ENCODE measurements at regions not wholly inside any gene's neighbourhood (a gene's known extent, or its start where the extent isn't known, plus 50 kb on each side); places are given as distances from the start of the nearest gene placed in this dataset.

GRCh38 chr15:96801576-96802150 is 471.2 kb downstream of the NR2F2 start:
- DNase-seq: no peak
- H3K4me1 ChIP-seq (ENCODE audit: control insufficient read depth, insufficient read depth, low read length): no peaks in the 10 kb centered on the region
- ChIA-PET POLR2A (ENCODE audit: unreplicated experiment) (no interaction called here), CTCF (no interaction called here)
- BruUV-seq (replicated peaks): no TSS peak
- H4K5ac ChIP-seq (ENCODE audit: low read depth, low read length): no peak overlapping the region
- no peak overlapping the region for H3K27ac ChIP-seq (ENCODE audit: insufficient read depth, low read length)
- H4K8ac ChIP-seq (ENCODE audit: low read depth in 2 of 2, low read length in 2 of 2): no peak overlapping the region
- dilution Hi-C loops (cut with HindIII; ENCODE audit: low sequenced_read_pairs, unreplicated experiment) (no loop called here), in situ Hi-C loops (cut with MboI; ENCODE audit: low sequenced_read_pairs) (no loop called here), intact Hi-C loops (cut with micrococcal nuclease) (no loop called here)
- peaks cover 20% of the 10 kb centered on the region for H3K9me3 ChIP-seq (ENCODE audit: control insufficient read depth, insufficient read depth, low read length)
- H2BK15ac ChIP-seq (ENCODE audit: low read depth, low read length): no peak overlapping the region
- H3K9ac ChIP-seq (ENCODE audit: low read depth, low read length): no peak overlapping the region
- no peak overlapping the region for H3K23ac ChIP-seq (ENCODE audit: low read depth, low read length)
- no peaks in the 10 kb centered on the region for H3K27me3 ChIP-seq (ENCODE audit: control insufficient read depth, insufficient read depth, low read length)
- WGBS, 2 experiments (ENCODE audit: extremely low coverage in 2 of 2, insufficient read length in 1 of 2): 16% methylated on average over 6 of the region's 14 CpGs; no CpG with 5 or more reads in 1 of the 2 experiments
- H4K91ac ChIP-seq (ENCODE audit: insufficient read depth, low read depth, low read length): no peak overlapping the region
- TF ChIP-seq CTCF (conservative IDR thresholded peaks at IDR 0.05; ENCODE audit: low read depth, low read length): no peak
- no peak for TF ChIP-seq MAZ (IDR thresholded peaks at IDR 0.05; ENCODE audit: borderline replicate concordance, low read depth, low read length)
- TF ChIP-seq MXI1 (IDR thresholded peaks at IDR 0.05; ENCODE audit: borderline replicate concordance, low read depth, low read length): no peak
- TF ChIP-seq BHLHE40 (IDR thresholded peaks at IDR 0.05; ENCODE audit: low read depth, low read length): no peak
- TF ChIP-seq CHD1 (IDR thresholded peaks at IDR 0.05; ENCODE audit: low read depth, low read length): no peak
- no peak for TF ChIP-seq FOS (IDR thresholded peaks at IDR 0.05; ENCODE audit: low read depth, low read length)
- TF ChIP-seq ELK1 (IDR thresholded peaks at IDR 0.05; ENCODE audit: borderline replicate concordance, low read depth, low read length): no peak
- no peak for TF ChIP-seq SMC3 (IDR thresholded peaks at IDR 0.05; ENCODE audit: low read depth, low read length)
- no peak overlapping the region for H3K14ac ChIP-seq (replicated peaks; ENCODE audit: low read depth, low read length)
- H2AK5ac ChIP-seq (ENCODE audit: low read depth, low read length): no peak overlapping the region
- no peak overlapping the region for H3K4me3 ChIP-seq (ENCODE audit: insufficient read depth, low read depth, low read length)
- no peak for ATAC-seq (ENCODE audit: low read depth)
- H2BK120ac ChIP-seq (ENCODE audit: low read depth, low read length): no peak overlapping the region
- H2AK9ac ChIP-seq (replicated peaks; ENCODE audit: low read depth, low read length, poor library complexity): no peak overlapping the region
- no peak overlapping the region for H3K18ac ChIP-seq (ENCODE audit: low read depth, low read length)
- H3K4me2 ChIP-seq (ENCODE audit: low read depth, low read length): no peak overlapping the region
- no peak overlapping the region for H2BK20ac ChIP-seq (ENCODE audit: low read depth, low read length)
- H3K56ac ChIP-seq (ENCODE audit: extremely low read depth, insufficient read depth, low read length): no peak overlapping the region
- no peak overlapping the region for H2BK5ac ChIP-seq (ENCODE audit: low read depth, low read length, poor library complexity, severe bottlenecking)
- H3K79me1 ChIP-seq (ENCODE audit: low read depth in 1 of 2, low read length in 2 of 2): no peaks in the 10 kb centered on the region
- no peaks in the 10 kb centered on the region for H3K36me3 ChIP-seq (ENCODE audit: control insufficient read depth, insufficient read depth, low read length)
- no peak overlapping the region for H2AFZ ChIP-seq (replicated peaks; ENCODE audit: low read length, poor library complexity)
- no peaks in the 10 kb centered on the region for H3K9me1 ChIP-seq (ENCODE audit: insufficient read depth, low read length)
- H4K20me1 ChIP-seq (ENCODE audit: insufficient read depth, low read length): no peaks in the 10 kb centered on the region
- no peak overlapping the region for H3K4ac ChIP-seq (ENCODE audit: low read depth, low read length)

All from IMR-90 (cell line).